Calu3 (cell line): ENCODE measurements at regions not wholly inside any gene's neighbourhood (a gene's known extent, or its start where the extent isn't known, plus 50 kb on each side); places are given as distances from the start of the nearest gene placed in this dataset.

Source experiments
- BruUV-seq: library from RNA; stranded (reverse); fragments of 400-500 nt; replicated peaks from 2 replicates; lab custom pipeline; 2021; lab: Mats Ljungman, UMichigan
- CTCF ChIA-PET: fragments of 300-600 bp; sonication (Branson Sonifier 250); formaldehyde crosslinking; loops from one replicate; lab custom pipeline; 2022; ENCODE audit warnings: antibody characterized with exemption; lab: Charles Lee
- DNase-seq: peaks from one replicate; pipeline ENCODE4 v3.0.0; 2022
- H3K27ac Mint-ChIP-seq: one replicate; pipeline ENCODE4 v1.8.0; 2022; ENCODE audit warnings: mixed read lengths; ENCODE audit not compliant: unreplicated experiment
- H3K27me3 Mint-ChIP-seq: one replicate; pipeline ENCODE4 v1.8.0; 2022; ENCODE audit warnings: mixed read lengths; ENCODE audit not compliant: unreplicated experiment
- H3K36me3 Mint-ChIP-seq: one replicate; pipeline ENCODE4 v1.8.0; 2022; ENCODE audit warnings: mild to moderate bottlenecking, moderate library complexity, mixed read lengths; ENCODE audit not compliant: insufficient read depth, unreplicated experiment
- H3K4me1 Mint-ChIP-seq: one replicate; pipeline ENCODE4 v1.8.0; 2022; ENCODE audit warnings: mild to moderate bottlenecking, low read depth, mixed read lengths; ENCODE audit not compliant: unreplicated experiment
- H3K4me3 Mint-ChIP-seq: one replicate; pipeline ENCODE4 v1.8.0; 2022; ENCODE audit warnings: mild to moderate bottlenecking, low read depth, moderate library complexity, mixed read lengths; ENCODE audit not compliant: unreplicated experiment
- H3K9me3 Mint-ChIP-seq: one replicate; pipeline ENCODE4 v1.8.0; 2022; ENCODE audit warnings: low read depth, mixed read lengths; ENCODE audit not compliant: unreplicated experiment
- CTCF ChIP-seq: fragments of 200-600 bp; IDR thresholded peaks from one replicate; pipeline ENCODE4 v1.8.0; 2022; ENCODE audit warnings: antibody characterized with exemption; ENCODE audit not compliant: unreplicated experiment
- intact Hi-C: fragments of 100-400 bp; cut with micrococcal nuclease; formaldehyde crosslinking; loops from one replicate; pipeline ENCODE4 v1.10.0; 2022; ENCODE audit not compliant: unreplicated experiment

GRCh38 chr2:238663586-238663985, 184.3 kb upstream of the TWIST2 start:
- H3K36me3 Mint-ChIP-seq: no peaks in the 10 kb centered on the region

GRCh38 chr2:238665919-238666318, 182.0 kb upstream of the TWIST2 start:
- Mint-ChIP-seq H3K4me1 (no peaks in the 10 kb centered on the region), H3K4me3 (no peak overlapping the region), H3K27me3 (peaks cover 28% of the 10 kb centered on the region), H3K27ac (no peak overlapping the region), H3K9me3 (peaks cover 6% of the 10 kb centered on the region), H3K36me3 (no peaks in the 10 kb centered on the region)
- no peak for TF ChIP-seq CTCF
- no TSS peak for BruUV-seq
- intact Hi-C loops: no loop called here
- CTCF ChIA-PET: interaction anchor here (1.0 kb wide), 1 partner anchor 69 kb away, joined by 5 read pairs; no protein-coding TSS in a partner anchor
- no peak for DNase-seq

More at GRCh38 chr2:238663586-238663985, 184.3 kb upstream of the TWIST2 start:
- intact Hi-C loops: no loop called here
- TF ChIP-seq CTCF: no peak
- Mint-ChIP-seq H3K9me3 (peaks cover 2% of the 10 kb centered on the region), H3K4me1 (no peaks in the 10 kb centered on the region), H3K27me3 (peaks cover 22% of the 10 kb centered on the region), H3K4me3 (no peak overlapping the region), H3K27ac (no peak overlapping the region)
- CTCF ChIA-PET: no interaction called here
- DNase-seq: no peak
- BruUV-seq: no TSS peak

DNA sequence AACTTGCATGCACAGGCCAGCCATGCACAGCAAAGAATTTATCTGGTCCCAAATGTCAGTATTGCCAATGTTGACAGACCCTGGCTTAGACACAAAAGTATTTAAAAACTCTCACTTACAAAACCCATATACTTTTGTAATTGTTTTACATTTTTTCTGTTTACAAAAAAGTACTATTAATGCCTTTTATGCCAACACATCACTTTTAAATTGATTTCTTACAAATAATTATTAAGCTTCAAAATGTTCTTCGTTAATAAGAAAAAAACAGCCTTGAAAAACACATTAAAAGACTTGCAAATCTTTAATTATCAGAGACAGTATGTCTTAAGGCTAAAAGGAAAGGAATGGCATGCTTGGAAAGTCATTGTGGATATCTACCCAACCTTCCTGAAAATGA, 181.3 kb upstream of the TWIST2 start:
- no peak for DNase-seq
- Mint-ChIP-seq H3K4me3 (no peak overlapping the region), H3K27ac (no peak overlapping the region), H3K9me3 (peaks cover 6% of the 10 kb centered on the region), H3K27me3 (peaks cover 28% of the 10 kb centered on the region), H3K36me3 (no peaks in the 10 kb centered on the region), H3K4me1 (no peaks in the 10 kb centered on the region)
- CTCF ChIA-PET: no interaction called here
- TF ChIP-seq CTCF: no peak
- BruUV-seq: no TSS peak
- intact Hi-C loops: no loop called here

GRCh38 chr2:238667008-238667407, 180.9 kb upstream of the TWIST2 start:
- Mint-ChIP-seq H3K9me3 (peaks cover 6% of the 10 kb centered on the region), H3K27ac (no peak overlapping the region), H3K4me1 (no peaks in the 10 kb centered on the region), H3K36me3 (no peaks in the 10 kb centered on the region), H3K4me3 (no peak overlapping the region), H3K27me3 (peaks cover 28% of the 10 kb centered on the region)
- TF ChIP-seq CTCF: no peak
- BruUV-seq: no TSS peak
- no peak for DNase-seq
- intact Hi-C loops: no loop called here
- CTCF ChIA-PET: no interaction called here
